Naive thymus-derived CD4-positive, alpha-beta T cell (primary cell): ENCODE measurements at regions not wholly inside any gene's neighbourhood (a gene's known extent, or its start where the extent isn't known, plus 50 kb on each side); places are given as distances from the start of the nearest gene placed in this dataset. TPM values are rescaled to one million over a fixed set of nuclear protein-coding genes. Genes with fewer than 3 reads are reported as not detected.

Experiments used
- microRNA-seq: library from miRNA; unstranded; fragments of <30 nt; microRNA quantifications from one replicate; pipeline ENCODE4 v1.2.0, GENCODE V29; 2022; ENCODE audit warnings: borderline microRNAs expressed

Small RNAs in the stretch of these regions (microRNA-seq; reads per million reads assigned to microRNA genes)
- not detected for gene MIR557
